ENCODE measurements at regions not wholly inside any gene's neighbourhood (a gene's known extent, or its start where the extent isn't known, plus 50 kb on each side); places are given as distances from the start of the nearest gene placed in this dataset.
"Not testable (repeated sequence)": the region's sequence is repeated elsewhere in the genome, so short reads cannot be mapped to it uniquely, and the experiment has no call there.

- Mint-ChIP-seq H3K9me3 (no peaks in the 10 kb centered on the region), H3K4me1 (ENCODE audit: low read depth) (no peaks in the 10 kb centered on the region), H3K27me3 (no peaks in the 10 kb centered on the region), H3K27ac (no peak overlapping the region), H3K36me3 (ENCODE audit: low read depth) (no peaks in the 10 kb centered on the region), H3K4me3 (no peak overlapping the region)
- intact Hi-C loops (cut with micrococcal nuclease) = no loop called here
These were observed 143.5 kb upstream of the CDC14C start for GRCh38 chr7:48780862-48781261.

- Mint-ChIP-seq H3K36me3 (ENCODE audit: low read depth) (no peaks in the 10 kb centered on the region), H3K4me3 (no peak overlapping the region), H3K4me1 (ENCODE audit: low read depth) (no peaks in the 10 kb centered on the region), H3K9me3 (no peaks in the 10 kb centered on the region), H3K27me3 (no peaks in the 10 kb centered on the region), H3K27ac (no peak overlapping the region)
- intact Hi-C loops (cut with micrococcal nuclease) = no loop called here
These were observed 142.6 kb upstream of the CDC14C start for GRCh38 chr7:48781752-48782151.

- no peaks in the 10 kb centered on the region for H3K4me1 Mint-ChIP-seq (ENCODE audit: low read depth)
- no peak overlapping the region for H3K27ac Mint-ChIP-seq
- H3K27me3 Mint-ChIP-seq = no peaks in the 10 kb centered on the region
- intact Hi-C loops (cut with micrococcal nuclease) = no loop called here
- H3K4me3 Mint-ChIP-seq = no peak overlapping the region
- no peaks in the 10 kb centered on the region for H3K9me3 Mint-ChIP-seq
- H3K36me3 Mint-ChIP-seq (ENCODE audit: low read depth) = no peaks in the 10 kb centered on the region
These were observed 141.8 kb upstream of the CDC14C start for GRCh38 chr7:48782511-48782910.

GRCh38 chr7:48786951-48787350 is 137.4 kb upstream of the CDC14C start:
- Mint-ChIP-seq H3K4me3 (no peak overlapping the region), H3K27me3 (no peaks in the 10 kb centered on the region), H3K27ac (no peak overlapping the region), H3K9me3 (no peaks in the 10 kb centered on the region), H3K4me1 (ENCODE audit: low read depth) (no peaks in the 10 kb centered on the region), H3K36me3 (ENCODE audit: low read depth) (no peaks in the 10 kb centered on the region)
- intact Hi-C loops (cut with micrococcal nuclease) = no loop called here

GRCh38 chr7:48803250-48803649 is 121.1 kb upstream of the CDC14C start:
- intact Hi-C loops (cut with micrococcal nuclease) = no loop called here
- Mint-ChIP-seq H3K27ac (no peak overlapping the region), H3K4me3 (no peak overlapping the region), H3K9me3 (peaks cover 2% of the 10 kb centered on the region), H3K4me1 (ENCODE audit: low read depth) (no peaks in the 10 kb centered on the region), H3K36me3 (ENCODE audit: low read depth) (no peaks in the 10 kb centered on the region), H3K27me3 (no peaks in the 10 kb centered on the region)

- Mint-ChIP-seq H3K9me3 (no peaks in the 10 kb centered on the region), H3K27me3 (no peaks in the 10 kb centered on the region), H3K27ac (no peak overlapping the region), H3K4me3 (no peak overlapping the region), H3K4me1 (ENCODE audit: low read depth) (no peaks in the 10 kb centered on the region), H3K36me3 (ENCODE audit: low read depth) (no peaks in the 10 kb centered on the region)
- intact Hi-C loops (cut with micrococcal nuclease) = no loop called here
These were observed 117.6 kb upstream of the CDC14C start for GRCh38 chr7:48806731-48807130.

GRCh38 chr7:48811071-48811470 is 113.3 kb upstream of the CDC14C start:
- no peaks in the 10 kb centered on the region for H3K27me3 Mint-ChIP-seq
- no peak overlapping the region for H3K27ac Mint-ChIP-seq
- H3K9me3 Mint-ChIP-seq = no peaks in the 10 kb centered on the region
- H3K4me3 Mint-ChIP-seq = no peak overlapping the region
- no peaks in the 10 kb centered on the region for H3K36me3 Mint-ChIP-seq (ENCODE audit: low read depth)
- H3K4me1 Mint-ChIP-seq (ENCODE audit: low read depth) = no peaks in the 10 kb centered on the region
- intact Hi-C loops (cut with micrococcal nuclease) = no loop called here

GRCh38 chr7:48813472-48813871 is 110.9 kb upstream of the CDC14C start:
- no peak overlapping the region for H3K4me3 Mint-ChIP-seq
- no peaks in the 10 kb centered on the region for H3K36me3 Mint-ChIP-seq (ENCODE audit: low read depth)
- H3K27ac Mint-ChIP-seq = no peak overlapping the region
- H3K4me1 Mint-ChIP-seq (ENCODE audit: low read depth) = no peaks in the 10 kb centered on the region
- no peaks in the 10 kb centered on the region for H3K9me3 Mint-ChIP-seq
- intact Hi-C loops (cut with micrococcal nuclease) = no loop called here
- H3K27me3 Mint-ChIP-seq = no peaks in the 10 kb centered on the region

- Mint-ChIP-seq H3K27ac (no peak overlapping the region), H3K4me3 (no peak overlapping the region), H3K27me3 (no peaks in the 10 kb centered on the region), H3K36me3 (ENCODE audit: low read depth) (no peaks in the 10 kb centered on the region), H3K4me1 (ENCODE audit: low read depth) (no peaks in the 10 kb centered on the region), H3K9me3 (no peaks in the 10 kb centered on the region)
- intact Hi-C loops (cut with micrococcal nuclease) = no loop called here
These were observed 102.2 kb upstream of the CDC14C start for GRCh38 chr7:48822138-48822537.

- Mint-ChIP-seq H3K4me1 (ENCODE audit: low read depth) (no peaks in the 10 kb centered on the region), H3K27me3 (no peaks in the 10 kb centered on the region), H3K4me3 (no peak overlapping the region), H3K36me3 (ENCODE audit: low read depth) (no peaks in the 10 kb centered on the region), H3K27ac (no peak overlapping the region), H3K9me3 (no peaks in the 10 kb centered on the region)
- intact Hi-C loops (cut with micrococcal nuclease) = no loop called here
These were observed 92.0 kb upstream of the CDC14C start for GRCh38 chr7:48832303-48832845.

GRCh38 chr7:48837266-48837665 is 87.1 kb upstream of the CDC14C start:
- Mint-ChIP-seq H3K4me3 (no peak overlapping the region), H3K36me3 (ENCODE audit: low read depth) (no peaks in the 10 kb centered on the region), H3K9me3 (no peaks in the 10 kb centered on the region), H3K27ac (no peak overlapping the region), H3K4me1 (ENCODE audit: low read depth) (no peaks in the 10 kb centered on the region), H3K27me3 (no peaks in the 10 kb centered on the region)
- intact Hi-C loops (cut with micrococcal nuclease) = no loop called here

GRCh38 chr7:48839108-48839507 is 85.2 kb upstream of the CDC14C start:
- Mint-ChIP-seq H3K9me3 (no peaks in the 10 kb centered on the region), H3K36me3 (ENCODE audit: low read depth) (no peaks in the 10 kb centered on the region), H3K4me1 (ENCODE audit: low read depth) (no peaks in the 10 kb centered on the region), H3K27ac (no peak overlapping the region), H3K27me3 (no peaks in the 10 kb centered on the region), H3K4me3 (no peak overlapping the region)
- intact Hi-C loops (cut with micrococcal nuclease) = no loop called here

GRCh38 chr7:48841739-48842138 is 82.6 kb upstream of the CDC14C start:
- intact Hi-C loops (cut with micrococcal nuclease) = no loop called here
- H3K36me3 Mint-ChIP-seq (ENCODE audit: low read depth) = no peaks in the 10 kb centered on the region
- no peaks in the 10 kb centered on the region for H3K4me1 Mint-ChIP-seq (ENCODE audit: low read depth)
- H3K9me3 Mint-ChIP-seq = no peaks in the 10 kb centered on the region
- H3K27ac Mint-ChIP-seq = no peak overlapping the region
- no peak overlapping the region for H3K4me3 Mint-ChIP-seq
- no peaks in the 10 kb centered on the region for H3K27me3 Mint-ChIP-seq

GRCh38 chr7:48847917-48848316 is 76.4 kb upstream of the CDC14C start:
- Mint-ChIP-seq H3K9me3 (no peaks in the 10 kb centered on the region), H3K4me1 (ENCODE audit: low read depth) (no peaks in the 10 kb centered on the region), H3K36me3 (ENCODE audit: low read depth) (no peaks in the 10 kb centered on the region), H3K4me3 (no peak overlapping the region), H3K27ac (no peak overlapping the region), H3K27me3 (peaks cover 3% of the 10 kb centered on the region)
- intact Hi-C loops (cut with micrococcal nuclease) = no loop called here

- intact Hi-C loops (cut with micrococcal nuclease); H3K36me3 Mint-ChIP-seq (ENCODE audit: low read depth); H3K4me3 Mint-ChIP-seq; H3K27me3 Mint-ChIP-seq; H3K4me1 Mint-ChIP-seq (ENCODE audit: low read depth); H3K27ac Mint-ChIP-seq: not testable (repeated sequence)
- H3K9me3 Mint-ChIP-seq = peaks cover 33% of the 10 kb centered on the region
These were observed 63.9 kb upstream of the CDC14C start for GRCh38 chr7:48860447-48860846.
